ENCODE measurements at regions not wholly inside any gene's neighbourhood (a gene's known extent, or its start where the extent isn't known, plus 50 kb on each side); places are given as distances from the start of the nearest gene placed in this dataset.

GRCh38 chr2:116224610-116225009 lies 1589.9 kb upstream of the DDX18 start:
- no TSS peak for BruUV-seq (replicated peaks)
- CTCF ChIA-PET: no interaction called here
- DNase-seq: no peak
- no peak overlapping the region for H3K27ac ChIP-seq (ENCODE audit: low read length)
- no peaks in the 10 kb centered on the region for H3K27me3 ChIP-seq (ENCODE audit: low read length)
- H3K9me3 ChIP-seq (ENCODE audit: low read length): no peaks in the 10 kb centered on the region
- no peak overlapping the region for H2AFZ ChIP-seq (ENCODE audit: low read length)
- intact Hi-C loops (cut with micrococcal nuclease): loop anchor here (1.0 kb wide), 1 partner anchor 8 kb away; no protein-coding TSS in a partner anchor
- no peak for TF ChIP-seq EZH2 (IDR thresholded peaks at IDR 0.05; ENCODE audit: low read length, unreplicated experiment)
- no peak for TF ChIP-seq CTCF (conservative IDR thresholded peaks at IDR 0.05; ENCODE audit: low read depth, low read length)
- no peak for TF ChIP-seq EZH2phosphoT487 (IDR thresholded peaks at IDR 0.05; ENCODE audit: borderline replicate concordance, low read length)
- H3K36me3 ChIP-seq (ENCODE audit: low read depth, low read length): no peaks in the 10 kb centered on the region
- no peaks in the 10 kb centered on the region for H3K4me1 ChIP-seq (ENCODE audit: insufficient read depth, low read length)
- ATAC-seq: no peak
- no peaks in the 10 kb centered on the region for H3F3A ChIP-seq (ENCODE audit: low read length, unreplicated experiment)
- no peak overlapping the region for H3K4me3 ChIP-seq (ENCODE audit: low read length)
- no peak overlapping the region for H3K9ac ChIP-seq (ENCODE audit: low read length)
- no peaks in the 10 kb centered on the region for H4K20me1 ChIP-seq (ENCODE audit: low read length)
- H3K4me2 ChIP-seq (ENCODE audit: low read length): no peak overlapping the region
- POLR2A ChIA-PET (ENCODE audit: unreplicated experiment): no interaction called here
- no peaks in the 10 kb centered on the region for H3K79me2 ChIP-seq (ENCODE audit: low read length)
- H3K9me2 ChIP-seq (replicated peaks; ENCODE audit: low read length): no peaks in the 10 kb centered on the region

- Histone ChIP-seq H3K27ac (ENCODE audit: low read length) (no peak overlapping the region), H3K4me1 (ENCODE audit: insufficient read depth, low read length) (no peaks in the 10 kb centered on the region), H3K79me2 (ENCODE audit: low read length) (no peaks in the 10 kb centered on the region), H4K20me1 (ENCODE audit: low read length) (no peaks in the 10 kb centered on the region), H3K9me3 (ENCODE audit: low read length) (no peaks in the 10 kb centered on the region), H3K9me2 (replicated peaks; ENCODE audit: low read length) (no peaks in the 10 kb centered on the region), H3K36me3 (ENCODE audit: low read depth, low read length) (no peaks in the 10 kb centered on the region), H3K4me3 (ENCODE audit: low read length) (no peak overlapping the region), H3K27me3 (ENCODE audit: low read length) (no peaks in the 10 kb centered on the region), H3K9ac (ENCODE audit: low read length) (no peak overlapping the region), H2AFZ (ENCODE audit: low read length) (no peak overlapping the region), H3K4me2 (ENCODE audit: low read length) (no peak overlapping the region), H3F3A (ENCODE audit: low read length, unreplicated experiment) (no peaks in the 10 kb centered on the region)
- intact Hi-C loops (cut with micrococcal nuclease): no loop called here
- ChIA-PET POLR2A (ENCODE audit: unreplicated experiment) (no interaction called here), CTCF (no interaction called here)
- TF ChIP-seq EZH2 (IDR thresholded peaks at IDR 0.05; ENCODE audit: low read length, unreplicated experiment): no peak
- DNase-seq (no peak), ATAC-seq (no peak)
- BruUV-seq (replicated peaks): no TSS peak
Measured at GRCh38 chr2:116238511-116238910, 1576.0 kb upstream of the DDX18 start.

GRCh38 chr2:116250376-116250775 lies 1564.1 kb upstream of the DDX18 start:
- no peak for DNase-seq
- no peaks in the 10 kb centered on the region for H3K9me2 ChIP-seq (replicated peaks; ENCODE audit: low read length)
- no peaks in the 10 kb centered on the region for H3K27me3 ChIP-seq (ENCODE audit: low read length)
- H3K4me2 ChIP-seq (ENCODE audit: low read length): no peak overlapping the region
- H3K4me3 ChIP-seq (ENCODE audit: low read length): no peak overlapping the region
- ChIA-PET POLR2A (ENCODE audit: unreplicated experiment) (no interaction called here), CTCF (no interaction called here)
- BruUV-seq (replicated peaks): no TSS peak
- TF ChIP-seq EZH2 (IDR thresholded peaks at IDR 0.05; ENCODE audit: low read length, unreplicated experiment) (no peak), EZH2phosphoT487 (IDR thresholded peaks at IDR 0.05; ENCODE audit: borderline replicate concordance, low read length) (no peak), CTCF (conservative IDR thresholded peaks at IDR 0.05; ENCODE audit: low read depth, low read length) (no peak)
- no peaks in the 10 kb centered on the region for H3K79me2 ChIP-seq (ENCODE audit: low read length)
- H4K20me1 ChIP-seq (ENCODE audit: low read length): no peaks in the 10 kb centered on the region
- intact Hi-C loops (cut with micrococcal nuclease): no loop called here
- H3K9ac ChIP-seq (ENCODE audit: low read length): no peak overlapping the region
- H3K4me1 ChIP-seq (ENCODE audit: insufficient read depth, low read length): no peaks in the 10 kb centered on the region
- no peak overlapping the region for H2AFZ ChIP-seq (ENCODE audit: low read length)
- no peaks in the 10 kb centered on the region for H3K36me3 ChIP-seq (ENCODE audit: low read depth, low read length)
- ATAC-seq: no peak
- no peak overlapping the region for H3K27ac ChIP-seq (ENCODE audit: low read length)
- 0 out of 2 replicates have a peak, but pooled peaks cover 7% of the 10 kb centered on the region for H3K9me3 ChIP-seq (ENCODE audit: low read length)
- H3F3A ChIP-seq (ENCODE audit: low read length, unreplicated experiment): no peaks in the 10 kb centered on the region

Measured in PC-3 (cell line).